Amniotic stem cell (primary cell): ENCODE measurements at regions not wholly inside any gene's neighbourhood (a gene's known extent, or its start where the extent isn't known, plus 50 kb on each side); places are given as distances from the start of the nearest gene placed in this dataset.
A peak's percentile ranks its signal among the peaks of the same experiment; 100 is the strongest.

Experiments used
- DNase-seq: peaks from one replicate; lab custom pipeline; 2025; lab: John Stamatoyannopoulos, UW

- DNase-seq: no peak
Observed at GRCh38 chr3:107077391-107077790, 299.8 kb upstream of the CCDC54 start.

- no peak for DNase-seq
Observed at GRCh38 chr3:107082527-107082926, 294.7 kb upstream of the CCDC54 start.

DNA sequence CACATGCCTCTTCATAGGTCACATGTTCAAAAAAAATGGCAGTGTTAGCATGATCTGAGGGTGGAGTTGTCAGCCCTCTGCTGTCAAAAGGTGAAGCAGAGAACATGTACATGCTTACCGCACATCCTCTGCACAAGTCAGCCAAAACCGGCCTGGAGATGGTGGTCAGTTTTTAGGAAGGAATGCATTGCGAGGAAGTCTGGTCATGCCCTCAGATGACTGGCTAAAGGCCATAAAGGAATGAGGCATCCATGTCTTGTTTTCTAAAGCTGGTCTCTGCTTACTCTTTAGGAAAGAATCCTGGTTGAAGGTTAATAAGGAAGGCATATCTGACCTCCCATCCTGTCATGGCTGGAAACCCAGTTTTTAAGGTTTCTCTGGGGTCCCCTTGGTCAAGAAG, 292.0 kb upstream of the CCDC54 start:
- DNase-seq: no peak

- DNase-seq: no peak
Observed at GRCh38 chr3:107092121-107092520, 285.1 kb upstream of the CCDC54 start.

GRCh38 chr3:107098864-107099263, 278.4 kb upstream of the CCDC54 start:
- no peak for DNase-seq

DNA sequence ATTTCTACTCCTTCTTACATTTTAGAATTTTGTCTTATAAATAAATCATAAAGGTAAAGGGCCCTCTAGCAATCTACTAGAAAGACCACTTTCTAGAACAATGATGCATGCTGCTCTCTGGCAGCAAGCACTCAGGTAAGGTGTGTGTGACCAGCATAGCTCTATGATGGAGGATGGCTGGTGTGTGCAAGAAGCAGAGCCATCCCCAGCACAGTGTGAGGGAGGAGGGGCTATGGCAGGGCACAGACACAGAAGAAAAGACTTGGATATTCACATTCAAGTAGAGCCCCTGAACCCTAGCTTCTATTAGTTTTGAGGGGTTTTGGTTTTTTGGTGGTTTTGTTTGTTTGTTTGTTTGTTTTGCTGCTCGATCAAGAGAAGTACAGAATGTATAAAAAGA, 277.1 kb upstream of the CCDC54 start:
- no peak for DNase-seq

DNA sequence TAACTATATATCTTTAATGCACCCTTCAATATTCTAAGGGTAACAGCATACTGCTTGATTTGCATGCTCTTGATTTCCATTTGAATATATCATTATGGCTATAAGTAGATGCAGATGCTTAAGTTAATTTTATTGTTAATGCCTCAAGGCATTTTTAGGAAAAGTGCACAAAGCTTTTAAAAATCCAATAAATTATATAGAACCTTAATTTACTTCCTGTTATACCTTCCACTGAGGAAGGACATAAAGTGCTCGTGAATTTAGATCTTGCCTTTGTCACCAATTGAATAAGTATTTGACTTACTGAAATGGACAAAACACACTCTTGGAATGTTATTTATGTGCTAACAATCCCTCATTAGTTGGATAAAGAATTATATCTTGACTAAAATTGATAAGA, 276.7 kb upstream of the CCDC54 start:
- DNase-seq: no peak

DNA sequence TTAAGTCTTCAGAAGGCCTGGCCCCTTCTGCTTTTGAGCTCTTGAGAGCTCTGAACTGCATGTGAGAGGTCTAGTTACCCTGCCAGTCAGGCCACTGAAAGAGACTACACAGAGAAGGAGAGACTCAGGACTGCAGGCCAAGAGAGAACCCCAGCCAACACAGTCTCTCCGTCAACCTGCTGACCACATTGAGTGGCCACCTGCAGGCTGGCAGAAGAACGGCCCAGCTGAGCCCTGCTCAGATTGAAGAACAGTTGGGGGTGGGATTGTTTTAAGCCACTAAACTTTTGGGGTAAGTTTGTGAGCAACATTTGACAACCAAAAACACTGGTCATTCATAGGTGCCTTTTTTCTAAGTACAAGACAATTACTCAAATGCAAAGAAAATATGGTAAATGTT, 273.5 kb upstream of the CCDC54 start:
- no peak for DNase-seq

GRCh38 chr3:107106316-107106715, 270.9 kb upstream of the CCDC54 start:
- DNase-seq: no peak

DNA sequence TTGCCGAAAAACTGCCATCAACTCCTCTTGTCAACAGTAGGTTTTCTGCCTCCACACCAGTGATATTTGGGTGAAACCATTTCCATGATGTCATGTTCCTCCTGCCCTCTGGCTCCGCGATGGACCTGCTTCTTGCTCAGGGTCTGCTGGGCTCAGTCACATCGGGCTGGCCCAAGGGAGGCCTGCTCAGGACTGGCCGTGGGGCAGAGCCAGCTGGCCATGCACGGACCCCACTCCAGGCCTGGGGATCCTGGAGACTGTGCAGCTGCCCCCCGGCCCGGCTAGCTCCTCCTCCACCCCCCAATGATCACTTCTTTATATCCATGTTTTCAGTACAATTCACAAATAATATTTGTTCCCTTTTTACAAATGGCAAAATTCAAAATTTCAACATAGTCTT, 270.3 kb upstream of the CCDC54 start:
- DNase-seq: no peak

GRCh38 chr3:107110596-107111305, 266.5 kb upstream of the CCDC54 start:
- DNase-seq: no peak

- DNase-seq: no peak
Observed at GRCh38 chr3:107111872-107112271, 265.4 kb upstream of the CCDC54 start.

- no peak for DNase-seq
Observed at GRCh38 chr3:107112356-107112755, 264.9 kb upstream of the CCDC54 start.

DNA sequence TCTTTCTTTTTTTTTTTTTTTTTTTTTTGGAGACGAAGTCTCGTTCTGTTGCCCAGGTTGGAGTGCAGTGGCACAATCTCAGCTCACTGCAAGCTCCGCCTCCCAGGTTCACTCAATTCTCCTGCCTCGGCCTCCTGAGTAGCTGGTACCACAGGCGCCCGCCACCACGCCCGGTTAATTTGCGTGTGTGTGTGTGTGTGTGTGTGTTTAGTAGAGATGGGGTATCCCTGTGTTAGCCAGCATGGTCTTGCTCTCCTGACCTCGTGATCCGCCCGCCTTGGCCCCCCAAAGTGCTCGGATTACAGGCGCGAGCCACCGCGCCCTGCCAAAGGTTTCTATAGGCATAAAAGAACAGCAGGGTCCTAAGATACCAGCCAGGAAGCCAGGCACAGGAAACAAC, 261.0 kb upstream of the CCDC54 start:
- no peak for DNase-seq

DNA sequence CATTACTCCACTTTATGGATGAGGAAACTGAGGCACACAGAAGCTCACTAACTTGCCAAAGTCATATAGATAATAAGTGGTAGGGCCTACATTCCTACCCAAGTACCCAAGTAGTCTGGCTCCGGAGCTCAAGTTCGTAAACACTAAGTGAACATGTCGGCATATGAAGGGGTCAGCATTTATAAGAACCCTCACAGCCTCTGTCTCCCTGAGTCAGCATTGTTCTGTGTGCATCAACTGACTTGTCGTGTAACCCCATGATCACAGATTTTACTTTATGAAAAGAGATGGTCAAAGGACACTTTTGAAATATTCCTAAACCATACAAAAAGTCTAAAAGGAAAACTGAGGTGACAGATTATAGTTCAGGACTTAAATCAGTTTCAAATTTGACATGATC, 260.1 kb upstream of the CCDC54 start:
- no peak for DNase-seq

DNA sequence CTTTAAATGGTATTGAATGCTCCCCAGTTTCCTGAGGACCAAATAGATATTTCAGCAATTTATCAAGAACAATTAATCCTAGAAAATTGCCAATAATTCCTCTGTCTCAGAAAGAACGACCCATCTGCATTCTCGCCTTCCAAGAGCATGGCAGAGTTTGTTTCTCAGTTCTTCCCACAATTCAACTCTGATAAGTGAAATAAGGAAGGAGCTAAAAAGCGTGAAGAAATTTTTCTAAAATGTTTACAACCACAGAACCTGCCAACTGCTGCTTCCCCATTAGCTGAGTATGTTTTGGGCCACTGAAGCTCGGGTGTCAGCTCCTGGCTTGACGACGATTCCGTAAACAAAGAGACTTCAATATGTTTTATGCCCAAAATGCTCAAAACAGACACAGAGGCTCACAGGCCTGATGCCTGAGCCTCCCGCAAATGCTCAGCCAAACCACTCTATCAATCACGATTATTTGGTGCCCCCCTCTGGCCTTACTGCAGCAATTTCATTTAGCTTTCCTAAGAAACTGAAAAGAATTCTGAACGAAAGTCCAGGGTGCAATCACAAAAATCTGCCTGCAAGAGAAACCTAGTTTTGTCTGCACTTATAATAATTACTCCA, 259.2 kb upstream of the CCDC54 start:
- DNase-seq: peak; percentile 30

GRCh38 chr3:107124885-107125284, 252.4 kb upstream of the CCDC54 start:
- DNase-seq: no peak

GRCh38 chr3:107128946-107129345, 248.3 kb upstream of the CCDC54 start:
- no peak for DNase-seq

DNA sequence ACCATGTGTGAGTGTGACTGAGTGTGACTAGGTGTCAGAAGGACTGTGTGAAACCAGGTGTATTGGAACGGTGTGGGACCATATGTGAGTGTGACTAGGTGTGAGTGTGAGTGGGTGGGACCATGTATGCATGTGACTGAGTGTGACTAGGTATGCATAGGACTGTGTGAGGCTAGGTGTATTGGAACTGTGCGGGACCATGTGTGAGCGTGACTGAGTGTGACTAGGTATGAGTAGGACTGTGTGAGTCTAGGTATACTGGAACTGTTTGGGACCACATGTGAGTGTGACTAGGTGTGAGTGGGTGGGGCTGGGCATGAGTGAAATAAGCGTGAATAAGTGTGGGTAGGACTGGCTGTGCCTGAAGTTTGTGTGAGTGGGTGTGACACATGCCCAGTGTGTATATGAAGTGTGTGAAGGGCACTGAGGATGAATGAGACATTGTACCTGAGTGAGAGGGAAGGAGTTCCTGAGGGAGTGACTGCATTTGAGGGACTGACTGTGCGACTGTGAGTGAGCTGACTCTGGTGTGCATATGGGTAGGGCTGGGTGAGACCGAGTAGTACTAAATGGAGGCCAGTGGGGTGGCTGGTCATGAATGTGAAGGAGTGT, 247.0 kb upstream of the CCDC54 start:
- no peak for DNase-seq

DNA sequence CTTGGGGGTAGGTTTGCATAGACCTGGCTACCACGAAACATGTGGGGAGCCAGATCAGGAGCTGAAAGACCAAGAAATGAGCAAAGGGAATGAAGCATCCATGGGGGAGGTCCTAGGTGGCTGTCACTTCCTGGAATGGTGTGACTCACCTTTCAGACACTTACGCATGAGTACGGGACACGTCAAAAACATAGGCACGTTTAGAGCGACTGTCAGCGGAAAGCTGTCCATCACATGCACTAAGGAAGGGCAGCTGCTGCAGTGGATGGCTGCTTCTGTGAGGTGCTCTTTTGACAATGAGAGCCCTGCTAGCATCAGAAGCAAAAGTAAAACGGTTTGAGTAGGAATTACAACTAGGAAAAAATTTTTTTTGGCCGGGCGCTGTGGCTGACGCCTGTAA, 244.6 kb upstream of the CCDC54 start:
- DNase-seq: no peak

GRCh38 chr3:107133891-107134290, 243.3 kb upstream of the CCDC54 start:
- no peak for DNase-seq

GRCh38 chr3:107142171-107142570, 235.1 kb upstream of the CCDC54 start:
- no peak for DNase-seq

DNA sequence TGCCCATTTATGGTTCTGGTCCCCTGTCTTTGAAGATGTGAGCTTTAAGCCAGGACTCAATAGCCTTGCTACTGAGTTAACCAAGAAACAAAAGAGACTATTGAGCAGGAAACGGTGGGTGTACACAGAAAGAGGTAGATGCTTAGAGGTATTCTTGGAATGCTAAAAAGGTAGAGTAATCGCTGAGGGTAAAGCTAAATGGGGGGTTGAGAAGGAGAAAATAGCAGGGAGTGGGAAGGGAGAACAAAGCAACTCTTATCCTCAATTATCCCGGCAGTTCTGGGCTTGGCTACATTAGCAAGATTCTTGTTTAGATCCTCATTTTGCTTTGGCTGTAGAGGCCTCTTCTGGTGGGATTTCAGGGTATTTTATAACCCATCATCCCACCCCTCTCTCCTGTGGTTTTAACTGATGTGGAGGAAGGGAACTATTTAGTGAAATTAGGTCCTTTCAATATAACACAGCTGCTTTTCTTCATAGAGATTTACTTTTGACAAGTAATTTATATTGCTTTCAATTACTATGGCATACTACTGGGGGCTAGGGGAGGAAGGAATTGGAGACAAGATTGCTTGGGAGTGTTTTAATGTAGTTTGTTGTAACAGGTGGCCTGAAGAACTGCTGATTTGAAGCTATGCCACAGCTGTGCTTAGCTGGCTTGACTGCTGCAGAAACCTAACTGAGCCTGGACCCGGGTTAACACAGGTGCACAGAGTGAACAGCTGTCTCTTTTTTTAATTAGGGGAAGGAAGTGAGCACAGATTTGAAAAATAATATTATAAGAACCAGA, 234.3 kb upstream of the CCDC54 start:
- no peak for DNase-seq
